Uterus (tissue), 3 donors: ENCODE measurements at regions not wholly inside any gene's neighbourhood (a gene's known extent, or its start where the extent isn't known, plus 50 kb on each side); places are given as distances from the start of the nearest gene placed in this dataset.

ENCODE experiments used
- DNase-seq, 2 donors: peaks; one replicate each; pipeline ENCODE4 v3.0.0-alpha.2; 2019 to 2020
- H3K27ac ChIP-seq, 2 donors: fragments of 200-600 bp; sonication (generic); 1 replicate in 1 of 2; 2 replicates in 1 of 2; pipeline ENCODE4 v1.5.1; 2016 to 2018
- H3K27me3 ChIP-seq, 2 donors: fragments of 200-600 bp; sonication (generic); one replicate each; pipeline ENCODE4 v1.5.1; 2018 to 2019; ENCODE audit warnings: control low read depth in 1 of 2
- H3K36me3 ChIP-seq, 2 donors: fragments of 200-600 bp; sonication (generic); one replicate each; pipeline ENCODE4 v1.5.1; 2019; ENCODE audit warnings: control low read depth in 1 of 2
- H3K4me1 ChIP-seq, 2 donors: fragments of 200-600 bp; sonication (generic); one replicate each; pipeline ENCODE4 v1.5.1; 2018 to 2019; ENCODE audit warnings: control low read depth in 1 of 2
- H3K4me3 ChIP-seq, 2 donors: fragments of 200-600 bp; sonication (generic); 1 replicate in 1 of 2; 2 replicates in 1 of 2; pipeline ENCODE4 v1.5.1; 2018 to 2019; ENCODE audit warnings: mild to moderate bottlenecking in 1 of 2
- H3K9me3 ChIP-seq, 2 donors: fragments of 200-600 bp; sonication (generic); one replicate each; pipeline ENCODE4 v1.5.1; 2019; ENCODE audit warnings: control low read depth in 1 of 2
- POLR2A ChIP-seq, 2 donors: fragments of 450-650 bp; IDR thresholded peaks; one replicate each; pipeline ENCODE4 v1.6.1; 2016; ENCODE audit warnings: antibody characterized with exemption in 2 of 2, mild to moderate bottlenecking in 1 of 2, moderate library complexity in 1 of 2
- intact Hi-C: fragments of 100-400 bp; cut with DNase I; formaldehyde crosslinking; loops from one replicate; pipeline ENCODE4 v1.15.1; 2023; ENCODE audit warnings: low total_unique reads
- TF ChIP-seq, protein P1 (sequence below), 4 experiments: fragments of 200-600 bp in 2 of 4; fragments of 450-650 bp in 2 of 4; sonication (generic) in 2 of 4; IDR thresholded peaks; one replicate each; pipeline ENCODE4 v1.5.1; 2016 to 2019; ENCODE audit warnings: antibody characterized with exemption in 4 of 4, mild to moderate bottlenecking in 2 of 4, moderate library complexity in 1 of 4
- donor health status: DM: yes; HTN: yes; CAD: no.

DNA sequence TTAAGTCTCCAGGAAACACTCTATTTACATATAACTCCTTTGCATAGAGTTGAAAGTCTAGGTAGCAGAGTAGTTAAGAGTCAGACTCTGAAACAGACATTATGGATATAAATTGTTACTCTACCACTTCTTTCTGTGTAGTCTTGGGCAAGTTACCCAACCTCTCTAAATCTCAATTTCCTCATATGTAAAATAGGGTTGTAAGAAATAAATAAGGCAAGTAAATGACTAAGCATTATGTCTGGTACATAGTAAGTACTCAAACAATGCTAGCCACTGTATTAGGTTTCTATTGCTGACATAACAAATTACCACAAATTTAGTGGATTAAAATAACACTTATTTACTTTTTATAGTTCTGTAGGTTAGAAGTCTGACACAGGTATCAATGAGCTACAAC is 394.1 kb downstream of the PRDM5 start:
- Histone ChIP-seq H3K27ac (no peak overlapping the region), H3K36me3 (no peaks in the 10 kb centered on the region), H3K4me3 (no peak overlapping the region), H3K9me3 (no peaks in the 10 kb centered on the region), H3K4me1 (no peaks in the 10 kb centered on the region), H3K27me3 (no peaks in the 10 kb centered on the region)
- TF ChIP-seq POLR2A (IDR thresholded peaks at IDR 0.05) = no peak
- TF ChIP-seq, protein P1, sequence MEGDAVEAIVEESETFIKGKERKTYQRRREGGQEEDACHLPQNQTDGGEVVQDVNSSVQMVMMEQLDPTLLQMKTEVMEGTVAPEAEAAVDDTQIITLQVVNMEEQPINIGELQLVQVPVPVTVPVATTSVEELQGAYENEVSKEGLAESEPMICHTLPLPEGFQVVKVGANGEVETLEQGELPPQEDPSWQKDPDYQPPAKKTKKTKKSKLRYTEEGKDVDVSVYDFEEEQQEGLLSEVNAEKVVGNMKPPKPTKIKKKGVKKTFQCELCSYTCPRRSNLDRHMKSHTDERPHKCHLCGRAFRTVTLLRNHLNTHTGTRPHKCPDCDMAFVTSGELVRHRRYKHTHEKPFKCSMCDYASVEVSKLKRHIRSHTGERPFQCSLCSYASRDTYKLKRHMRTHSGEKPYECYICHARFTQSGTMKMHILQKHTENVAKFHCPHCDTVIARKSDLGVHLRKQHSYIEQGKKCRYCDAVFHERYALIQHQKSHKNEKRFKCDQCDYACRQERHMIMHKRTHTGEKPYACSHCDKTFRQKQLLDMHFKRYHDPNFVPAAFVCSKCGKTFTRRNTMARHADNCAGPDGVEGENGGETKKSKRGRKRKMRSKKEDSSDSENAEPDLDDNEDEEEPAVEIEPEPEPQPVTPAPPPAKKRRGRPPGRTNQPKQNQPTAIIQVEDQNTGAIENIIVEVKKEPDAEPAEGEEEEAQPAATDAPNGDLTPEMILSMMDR (IDR thresholded peaks at IDR 0.05) = no peak
- no peak for DNase-seq
- intact Hi-C loops = no loop called here

DNA sequence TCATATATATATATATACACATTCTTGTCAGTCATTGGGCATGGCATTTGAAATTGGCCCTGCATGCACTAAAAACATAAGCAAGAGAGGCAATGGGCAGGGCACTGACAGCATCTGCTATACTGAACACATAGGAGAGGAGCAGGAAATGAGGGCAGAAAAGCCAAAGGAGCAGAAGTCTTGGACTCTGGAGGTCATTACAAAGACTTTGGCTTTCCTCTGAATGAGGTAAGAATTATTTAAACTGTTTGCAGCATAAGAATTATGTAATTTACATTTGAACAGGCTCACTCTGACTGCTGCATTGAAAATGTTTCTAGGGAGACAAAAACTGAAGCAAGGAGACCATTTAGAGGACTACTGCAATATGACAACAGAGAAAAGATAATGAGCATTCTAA is 396.5 kb downstream of the PRDM5 start:
- TF ChIP-seq POLR2A (IDR thresholded peaks at IDR 0.05) = no peak
- TF ChIP-seq, protein P1 (IDR thresholded peaks at IDR 0.05) = no peak

DNA sequence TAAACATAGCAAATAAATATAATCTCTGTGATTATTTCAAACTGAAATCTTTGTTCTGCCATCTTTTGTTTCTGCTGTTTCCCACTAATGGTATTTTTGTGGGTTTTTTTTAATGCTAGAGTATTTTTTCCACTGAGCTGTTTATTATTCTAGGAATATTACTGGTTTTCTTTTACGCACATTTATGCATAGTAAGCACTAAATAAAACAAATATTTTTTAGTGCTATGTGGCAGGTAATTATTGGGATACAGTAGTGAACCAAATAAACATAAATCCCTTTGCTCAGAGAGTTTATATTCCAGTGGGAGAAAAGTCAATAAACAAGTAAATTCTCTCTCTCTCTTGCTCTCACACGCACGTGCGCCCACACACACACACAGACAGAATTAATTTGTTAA is 397.4 kb downstream of the PRDM5 start:
- no peaks in the 10 kb centered on the region for H3K27me3 ChIP-seq
- intact Hi-C loops = no loop called here
- no peak for DNase-seq
- H3K4me1 ChIP-seq = no peaks in the 10 kb centered on the region
- H3K4me3 ChIP-seq = no peak overlapping the region
- H3K9me3 ChIP-seq = no peaks in the 10 kb centered on the region
- H3K27ac ChIP-seq = no peak overlapping the region
- no peak for TF ChIP-seq POLR2A (IDR thresholded peaks at IDR 0.05)
- TF ChIP-seq, protein P1 (IDR thresholded peaks at IDR 0.05) = no peak
- no peaks in the 10 kb centered on the region for H3K36me3 ChIP-seq

More for the DNA sequence above, 396.5 kb downstream of the PRDM5 start:
- DNase-seq = no peak
- Histone ChIP-seq H3K4me1 (no peaks in the 10 kb centered on the region), H3K4me3 (no peak overlapping the region), H3K27ac (no peak overlapping the region), H3K27me3 (no peaks in the 10 kb centered on the region), H3K9me3 (no peaks in the 10 kb centered on the region), H3K36me3 (no peaks in the 10 kb centered on the region)
- intact Hi-C loops = no loop called here

DNA sequence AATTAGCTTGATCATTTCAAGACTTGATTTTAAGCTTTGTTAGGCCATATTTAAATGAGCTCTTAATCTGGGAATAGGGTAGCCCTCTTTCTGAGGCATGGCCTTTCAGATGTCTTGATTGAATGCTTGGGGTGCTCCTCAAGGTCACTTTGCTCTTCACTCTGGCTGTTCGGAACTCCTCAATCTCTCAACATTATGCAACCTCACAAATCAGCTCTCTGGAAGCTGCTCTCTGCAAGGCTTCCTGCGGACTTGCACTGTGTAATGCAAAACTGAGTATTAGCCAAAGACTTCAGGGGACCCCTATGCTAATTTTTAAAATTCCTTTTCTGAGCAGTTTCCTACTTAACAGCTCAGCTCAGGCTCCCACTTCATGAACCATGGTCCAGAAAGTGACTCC is 398.3 kb downstream of the PRDM5 start:
- Histone ChIP-seq H3K27ac (no peak overlapping the region), H3K36me3 (no peaks in the 10 kb centered on the region), H3K27me3 (no peaks in the 10 kb centered on the region), H3K4me1 (no peaks in the 10 kb centered on the region), H3K4me3 (no peak overlapping the region), H3K9me3 (no peaks in the 10 kb centered on the region)
- TF ChIP-seq POLR2A (IDR thresholded peaks at IDR 0.05) = no peak
- TF ChIP-seq, protein P1 (IDR thresholded peaks at IDR 0.05) = no peak
- no peak for DNase-seq
- intact Hi-C loops = no loop called here

DNA sequence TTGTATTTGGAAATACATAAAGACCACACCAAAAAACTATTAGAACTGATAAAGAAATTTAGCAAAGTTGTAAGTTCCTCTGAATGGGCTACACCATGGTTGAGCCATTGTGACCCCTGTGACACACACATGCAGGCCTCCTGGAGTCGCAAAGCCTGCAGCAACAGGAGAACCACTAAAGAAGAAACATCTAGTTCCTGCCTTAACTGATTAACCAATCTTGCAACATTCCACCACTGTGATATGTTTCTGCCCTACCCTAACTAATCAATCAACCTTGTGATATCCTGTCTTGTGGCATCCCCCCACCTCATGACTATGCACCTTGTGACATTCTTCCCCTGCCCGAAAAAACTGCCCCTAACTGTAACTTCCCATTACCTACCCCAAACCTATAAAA is 401.8 kb downstream of the PRDM5 start:
- intact Hi-C loops = no loop called here
- Histone ChIP-seq H3K4me3 (no peak overlapping the region), H3K36me3 (no peaks in the 10 kb centered on the region), H3K4me1 (peaks cover 0 to 4% of the 10 kb centered on the region in 2 donors), H3K27me3 (no peaks in the 10 kb centered on the region), H3K9me3 (no peaks in the 10 kb centered on the region), H3K27ac (no peak overlapping the region)
- TF ChIP-seq, protein P1 (IDR thresholded peaks at IDR 0.05) = no peak
- TF ChIP-seq POLR2A (IDR thresholded peaks at IDR 0.05) = no peak
- no peak for DNase-seq
